H9 (cell line): ENCODE measurements at regions not wholly inside any gene's neighbourhood (a gene's known extent, or its start where the extent isn't known, plus 50 kb on each side); places are given as distances from the start of the nearest gene placed in this dataset.

ENCODE experiments used
- DNase-seq: peaks from one replicate; pipeline ENCODE4 v3.0.0-alpha.2; 2017
- H2AFZ ChIP-seq: one replicate; pipeline ENCODE4 v1.6.1; 2013; ENCODE audit warnings: mild to moderate bottlenecking, low read length, control low read depth, moderate library complexity
- H2AK5ac ChIP-seq: 2 replicates; pipeline ENCODE4 v1.6.1; 2013; ENCODE audit warnings: low read length, control low read depth, mixed read lengths; ENCODE audit not compliant: insufficient read length
- H2BK120ac ChIP-seq: one replicate; pipeline ENCODE4 v1.6.1; 2013; ENCODE audit warnings: low read depth, mild to moderate bottlenecking, low read length, control low read depth, inconsistent platforms; ENCODE audit not compliant: poor library complexity, severe bottlenecking
- H2BK12ac ChIP-seq: 2 replicates; pipeline ENCODE4 v1.6.1; 2013; ENCODE audit warnings: low read length, control low read depth, mixed read lengths, low read depth; ENCODE audit not compliant: insufficient read length
- H2BK15ac ChIP-seq: 2 replicates; pipeline ENCODE4 v1.6.1; 2013; ENCODE audit warnings: low read depth, low read length, control low read depth
- H2BK20ac ChIP-seq: one replicate; pipeline ENCODE4 v1.6.1; 2013; ENCODE audit warnings: low read depth, mild to moderate bottlenecking, low read length, control low read depth, inconsistent platforms; ENCODE audit not compliant: poor library complexity, severe bottlenecking
- H2BK5ac ChIP-seq: 2 replicates; pipeline ENCODE4 v1.6.1; 2013; ENCODE audit warnings: low read length, control low read depth, mixed read lengths; ENCODE audit not compliant: insufficient read length
- H3K14ac ChIP-seq: 2 replicates; pipeline ENCODE4 v1.6.1; 2013; ENCODE audit warnings: low read length, control low read depth; ENCODE audit not compliant: insufficient read depth
- H3K18ac ChIP-seq: 2 replicates; pipeline ENCODE4 v1.6.1; 2013; ENCODE audit warnings: low read depth, mild to moderate bottlenecking, mixed read lengths, low read length, control low read depth; ENCODE audit not compliant: insufficient read length
- H3K23ac ChIP-seq: 2 replicates; pipeline ENCODE4 v1.6.1; 2013; ENCODE audit warnings: low read length, control low read depth, mixed read lengths, low read depth; ENCODE audit not compliant: insufficient read length
- H3K23me2 ChIP-seq: 2 replicates; pipeline ENCODE4 v1.6.1; 2013; ENCODE audit warnings: low read depth, mild to moderate bottlenecking, mixed read lengths, low read length, control low read depth; ENCODE audit not compliant: insufficient read length, poor library complexity, severe bottlenecking
- H3K27ac ChIP-seq: 2 replicates; pipeline ENCODE4 v1.5.1; 2013; ENCODE audit warnings: low read length, control low read depth, mixed read lengths, low read depth; ENCODE audit not compliant: insufficient read length
- H3K27me3 ChIP-seq: 2 replicates; pipeline ENCODE4 v1.6.1; 2013; ENCODE audit warnings: low read length, control low read depth, inconsistent platforms; ENCODE audit not compliant: insufficient read depth
- H3K4ac ChIP-seq: 2 replicates; pipeline ENCODE4 v1.6.1; 2013; ENCODE audit warnings: low read depth, mild to moderate bottlenecking, control low read depth, inconsistent platforms, low read length, moderate library complexity
- H3K4me1 ChIP-seq: 2 replicates; pipeline ENCODE4 v1.6.1; 2013; ENCODE audit warnings: low read length, control low read depth, inconsistent platforms; ENCODE audit not compliant: insufficient read depth
- H3K4me2 ChIP-seq: 2 replicates; pipeline ENCODE4 v1.6.1; 2013; ENCODE audit warnings: low read length, control low read depth, mixed read lengths; ENCODE audit not compliant: insufficient read length, insufficient read depth
- H3K56ac ChIP-seq: 2 replicates; pipeline ENCODE4 v1.6.1; 2013; ENCODE audit warnings: low read depth, mild to moderate bottlenecking, mixed read lengths, low read length, control low read depth; ENCODE audit not compliant: insufficient read length
- H3K79me1 ChIP-seq: 2 replicates; pipeline ENCODE4 v1.6.1; 2013; ENCODE audit warnings: low read depth, mild to moderate bottlenecking, moderate library complexity, low read length, control low read depth, inconsistent platforms; ENCODE audit not compliant: insufficient read depth, poor library complexity, severe bottlenecking
- H3K79me2 ChIP-seq: 2 replicates; pipeline ENCODE4 v1.6.1; 2013; ENCODE audit warnings: low read length, control low read depth, inconsistent platforms; ENCODE audit not compliant: insufficient read depth
- H3K9ac ChIP-seq: 2 replicates; pipeline ENCODE4 v1.6.1; 2013; ENCODE audit warnings: low read length, control low read depth, mixed read lengths; ENCODE audit not compliant: insufficient read length; ENCODE audit errors: extremely low read depth
- H3K9me3 ChIP-seq: one replicate; pipeline ENCODE4 v1.6.1; 2013; ENCODE audit warnings: low read depth, low read length, inconsistent platforms; ENCODE audit not compliant: control insufficient read depth
- H3T11ph ChIP-seq: one replicate; pipeline ENCODE4 v1.6.1; 2013; ENCODE audit warnings: mild to moderate bottlenecking, low read length, control low read depth, inconsistent platforms
- H4K20me1 ChIP-seq: one replicate; pipeline ENCODE4 v1.6.1; 2013; ENCODE audit not compliant: control insufficient read depth, insufficient read length, insufficient read depth
- H4K5ac ChIP-seq: 2 replicates; pipeline ENCODE4 v1.6.1; 2013; ENCODE audit warnings: low read depth, mild to moderate bottlenecking, mixed read lengths, low read length, control low read depth; ENCODE audit not compliant: insufficient read length
- H4K8ac ChIP-seq: replicated peaks from 2 replicates; pipeline ENCODE4 v1.6.1; 2013; ENCODE audit warnings: low read length, control low read depth, mixed read lengths, low read depth; ENCODE audit not compliant: insufficient read length
- H4K91ac ChIP-seq: 2 replicates; pipeline ENCODE4 v1.6.1; 2013; ENCODE audit warnings: low read depth, mild to moderate bottlenecking, moderate library complexity, mixed read lengths, low read length, control low read depth; ENCODE audit not compliant: insufficient read length
- H3K27ac Mint-ChIP-seq, 3 experiments: 2 replicates in 2 of 3; 3 replicates in 1 of 3; pipeline ENCODE4 v1.8.0; 2020 to 2021; ENCODE audit warnings: mixed read lengths in 3 of 3, mild to moderate bottlenecking in 1 of 3, moderate library complexity in 1 of 3
- H3K27me3 Mint-ChIP-seq: 2 replicates; pipeline ENCODE4 v1.8.0; 2021; ENCODE audit warnings: low read depth, mild to moderate bottlenecking, moderate library complexity, mixed read lengths
- H3K36me3 Mint-ChIP-seq, 3 experiments: 2 replicates in 2 of 3; 3 replicates in 1 of 3; pipeline ENCODE4 v1.8.0; 2020 to 2021; ENCODE audit warnings: low read depth in 3 of 3, mixed read lengths in 3 of 3; ENCODE audit not compliant: insufficient read depth in 1 of 3
- H3K4me1 Mint-ChIP-seq, 2 experiments: 2 replicates each; pipeline ENCODE4 v1.8.0; 2020; ENCODE audit warnings: mixed read lengths in 2 of 2
- H3K4me3 Mint-ChIP-seq, 2 experiments: 2 replicates in 1 of 2; 3 replicates in 1 of 2; pipeline ENCODE4 v1.8.0; 2020 to 2021; ENCODE audit warnings: mild to moderate bottlenecking in 2 of 2, mixed read lengths in 2 of 2, moderate library complexity in 1 of 2
- H3K9me3 Mint-ChIP-seq, 2 experiments: 2 replicates in 1 of 2; 3 replicates in 1 of 2; pipeline ENCODE4 v1.8.0; 2020; ENCODE audit warnings: mild to moderate bottlenecking in 2 of 2, mixed read lengths in 2 of 2, moderate library complexity in 1 of 2
- CTCF ChIP-seq: fragments of 200-600 bp; sonication (generic); conservative IDR thresholded peaks from 3 replicates; pipeline ENCODE4 v1.8.0; 2021; ENCODE audit warnings: antibody characterized with exemption, mild to moderate bottlenecking
- WGBS: extraction: QIAGEN DNeasy Blood & Tissue Kit; methylation state at CpG from one replicate; pipeline ENCODE4 v1.1.7; 2013; ENCODE audit warnings: missing lambda C conversion rate, low lambda C conversion rate, mixed read lengths; ENCODE audit not compliant: insufficient read length; ENCODE audit errors: extremely low coverage; 5-methylcytosine and 5-hydroxymethylcytosine counted together

GRCh38 chr1:157198619-157199420 is 60.6 kb upstream of the ETV3 start:
- H2BK15ac ChIP-seq = no peak overlapping the region
- no peak overlapping the region for H3K23ac ChIP-seq
- H3K27ac ChIP-seq = no peak overlapping the region
- H3K4ac ChIP-seq = no peak overlapping the region
- H3K4me2 ChIP-seq = no peak overlapping the region
- no peak overlapping the region for H3K9ac ChIP-seq
- H2AFZ ChIP-seq = no peak overlapping the region
- H3K9me3 ChIP-seq = no peaks in the 10 kb centered on the region
- H3K14ac ChIP-seq = no peak overlapping the region
- Mint-ChIP-seq H3K27me3 (no peaks in the 10 kb centered on the region), H3K36me3 (no peaks in the 10 kb centered on the region), H3K9me3 (0 out of 5 replicates have a peak, but pooled peaks cover 0 to 2% of the 10 kb centered on the region in 2 experiments), H3K4me1 (peaks cover 16 to 21% of the 10 kb centered on the region in 2 experiments), H3K27ac (peak overlapping the region in 2 of 3 experiments; percentile 11 to 40; a peak in 2 of 7 replicates), H3K4me3 (no peak overlapping the region)
- no peak overlapping the region for H4K5ac ChIP-seq
- H3K23me2 ChIP-seq = no peaks in the 10 kb centered on the region
- H3K79me1 ChIP-seq = no peaks in the 10 kb centered on the region
- no peak overlapping the region for H4K8ac ChIP-seq
- no peak overlapping the region for H3K56ac ChIP-seq
- no peak overlapping the region for H2BK120ac ChIP-seq
- no peaks in the 10 kb centered on the region for H3K79me2 ChIP-seq
- WGBS = no CpG with 5 or more reads among the region's 8 CpGs
- H3K18ac ChIP-seq = no peak overlapping the region
- no peak overlapping the region for H2AK5ac ChIP-seq
- TF ChIP-seq CTCF = no peak
- H4K20me1 ChIP-seq = no peaks in the 10 kb centered on the region
- H4K91ac ChIP-seq = no peak overlapping the region
- no peaks in the 10 kb centered on the region for H3K4me1 ChIP-seq
- no peak overlapping the region for H2BK5ac ChIP-seq
- H3K27me3 ChIP-seq = no peaks in the 10 kb centered on the region
- no peak overlapping the region for H2BK12ac ChIP-seq
- no peak overlapping the region for H3T11ph ChIP-seq
- DNase-seq = no peak
- H2BK20ac ChIP-seq = no peak overlapping the region
